ENCODE measurements at regions not wholly inside any gene's neighbourhood (a gene's known extent, or its start where the extent isn't known, plus 50 kb on each side); places are given as distances from the start of the nearest gene placed in this dataset.

DNA sequence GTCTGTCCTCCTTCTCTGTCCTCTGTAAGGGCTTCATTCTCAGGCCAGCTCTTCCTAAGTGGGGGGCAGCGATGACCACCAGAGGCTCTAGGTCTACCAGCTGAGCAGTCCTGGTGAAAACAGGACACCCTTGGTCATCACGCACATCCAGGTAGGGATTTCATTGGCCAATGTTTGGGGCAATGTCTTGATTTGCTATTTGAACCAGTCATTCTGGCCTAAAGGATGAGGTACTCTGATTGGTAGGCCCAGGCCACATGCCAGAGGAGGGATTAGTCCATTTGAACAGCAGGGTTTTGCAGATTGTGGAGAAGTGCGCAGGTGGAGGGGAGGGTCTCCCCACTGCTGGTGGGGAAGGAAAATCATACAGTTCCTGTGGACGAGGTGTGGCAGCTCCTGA, 57.3 kb downstream of the PLXNA1 start:
- H2AFZ ChIP-seq (ENCODE audit: low read depth, low read length), result no peak overlapping the region
- no peak overlapping the region for H3K27ac ChIP-seq (ENCODE audit: insufficient read depth, low read depth, low read length)
- no TSS peak for BruUV-seq (replicated peaks)
- H3K79me2 ChIP-seq (ENCODE audit: control insufficient read depth, insufficient read depth, low read length), result no peaks in the 10 kb centered on the region
- no peak for FAIRE-seq
- no peak for TF ChIP-seq POLR2AphosphoS5 (IDR thresholded peaks at IDR 0.05; ENCODE audit: insufficient read depth, low read depth, low read length)
- H3K9me3 ChIP-seq (replicated peaks; ENCODE audit: control insufficient read depth, insufficient read depth, low read length), result no peaks in the 10 kb centered on the region
- no peaks in the 10 kb centered on the region for H3K9me1 ChIP-seq (replicated peaks; ENCODE audit: control insufficient read depth, extremely low read depth, insufficient read depth, low read length)
- H3K4me1 ChIP-seq (ENCODE audit: control insufficient read depth, extremely low read depth, insufficient read depth, low read length), result no peaks in the 10 kb centered on the region
- no peaks in the 10 kb centered on the region for H3K36me3 ChIP-seq (ENCODE audit: control insufficient read depth in 2 of 2, extremely low read depth in 1 of 2, insufficient read depth in 2 of 2, low read length in 2 of 2)
- no peak overlapping the region for H3K4me3 ChIP-seq (replicated peaks in 1 of 3; ENCODE audit: insufficient read depth in 1 of 3, low read depth in 1 of 3, low read length in 3 of 3)
- no peak overlapping the region for H3K4me2 ChIP-seq (ENCODE audit: insufficient read depth, low read length)
- H3K27me3 ChIP-seq (ENCODE audit: control insufficient read depth in 2 of 2, insufficient read depth in 2 of 2, low read length in 2 of 2), result no peaks in the 10 kb centered on the region
- ChIA-PET CTCF (no interaction called here), POLR2A (no interaction called here)
- intact Hi-C loops (cut with micrococcal nuclease) (no loop called here), dilution Hi-C loops (cut with MboI; ENCODE audit: extremely low pct_ligation_motif_present, low sequenced_read_pairs) (no loop called here)
- no peak for DNase-seq (ENCODE audit: low read depth, low spot score)
- no peak overlapping the region for H3K9ac ChIP-seq (replicated peaks; ENCODE audit: extremely low read depth, insufficient read depth, low read length)
- no peaks in the 10 kb centered on the region for H4K20me1 ChIP-seq (replicated peaks; ENCODE audit: control insufficient read depth, extremely low read depth, insufficient read depth, low read length)

DNA sequence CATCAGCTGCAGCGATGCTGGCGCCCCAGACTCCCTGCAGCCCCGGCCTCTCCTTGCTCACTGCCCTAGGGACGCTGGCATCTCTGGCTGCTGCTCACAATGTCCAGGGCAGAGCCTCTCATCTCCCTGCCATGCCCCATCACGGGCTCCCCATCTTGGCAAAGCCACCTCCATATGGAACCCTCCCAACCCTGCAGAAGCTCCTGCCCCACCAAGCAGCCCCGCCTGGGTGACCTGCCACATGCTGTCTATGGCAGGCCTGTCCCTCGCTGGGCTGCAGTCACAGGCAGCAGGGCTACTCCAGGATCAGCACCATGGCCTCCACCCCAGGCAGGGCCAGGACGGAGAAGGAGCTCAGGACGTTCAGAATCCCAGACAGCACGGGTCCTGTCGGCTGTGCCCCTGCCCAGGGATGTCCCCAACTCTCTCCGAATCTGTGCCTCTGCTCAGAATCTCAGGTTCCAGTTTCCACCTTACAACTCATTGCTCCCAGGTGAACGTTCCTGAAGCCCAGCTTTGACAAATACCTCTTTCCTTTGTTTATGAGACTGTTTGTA, 58.4 kb downstream of the PLXNA1 start:
- H3K4me2 ChIP-seq (ENCODE audit: insufficient read depth, low read length), result no peak overlapping the region
- TF ChIP-seq FOS (IDR thresholded peaks at IDR 0.05; ENCODE audit: borderline replicate concordance, insufficient read depth, low read length) (no peak), JUN (IDR thresholded peaks at IDR 0.05; ENCODE audit: borderline replicate concordance, insufficient read depth, insufficient read length, low read depth) (no peak), MYC (IDR thresholded peaks at IDR 0.05; ENCODE audit: low read depth, low read length) (no peak), POLR2AphosphoS5 (IDR thresholded peaks at IDR 0.05; ENCODE audit: insufficient read depth, low read depth, low read length) (no peak), EZH2 (IDR thresholded peaks at IDR 0.05; ENCODE audit: borderline replicate concordance, low read depth, low read length, severe bottlenecking) (no peak), GATA2 (IDR thresholded peaks at IDR 0.05; ENCODE audit: insufficient read depth, insufficient read length, low read depth, low read length) (no peak), POLR2A (IDR thresholded peaks at IDR 0.05; ENCODE audit: low read depth, low read length) (no peak)
- TF ChIP-seq, protein P1, sequence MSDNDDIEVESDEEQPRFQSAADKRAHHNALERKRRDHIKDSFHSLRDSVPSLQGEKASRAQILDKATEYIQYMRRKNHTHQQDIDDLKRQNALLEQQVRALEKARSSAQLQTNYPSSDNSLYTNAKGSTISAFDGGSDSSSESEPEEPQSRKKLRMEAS (IDR thresholded peaks at IDR 0.05; ENCODE audit: insufficient read depth, insufficient read length), result no peak
- TF ChIP-seq, protein P2, sequence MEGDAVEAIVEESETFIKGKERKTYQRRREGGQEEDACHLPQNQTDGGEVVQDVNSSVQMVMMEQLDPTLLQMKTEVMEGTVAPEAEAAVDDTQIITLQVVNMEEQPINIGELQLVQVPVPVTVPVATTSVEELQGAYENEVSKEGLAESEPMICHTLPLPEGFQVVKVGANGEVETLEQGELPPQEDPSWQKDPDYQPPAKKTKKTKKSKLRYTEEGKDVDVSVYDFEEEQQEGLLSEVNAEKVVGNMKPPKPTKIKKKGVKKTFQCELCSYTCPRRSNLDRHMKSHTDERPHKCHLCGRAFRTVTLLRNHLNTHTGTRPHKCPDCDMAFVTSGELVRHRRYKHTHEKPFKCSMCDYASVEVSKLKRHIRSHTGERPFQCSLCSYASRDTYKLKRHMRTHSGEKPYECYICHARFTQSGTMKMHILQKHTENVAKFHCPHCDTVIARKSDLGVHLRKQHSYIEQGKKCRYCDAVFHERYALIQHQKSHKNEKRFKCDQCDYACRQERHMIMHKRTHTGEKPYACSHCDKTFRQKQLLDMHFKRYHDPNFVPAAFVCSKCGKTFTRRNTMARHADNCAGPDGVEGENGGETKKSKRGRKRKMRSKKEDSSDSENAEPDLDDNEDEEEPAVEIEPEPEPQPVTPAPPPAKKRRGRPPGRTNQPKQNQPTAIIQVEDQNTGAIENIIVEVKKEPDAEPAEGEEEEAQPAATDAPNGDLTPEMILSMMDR (IDR thresholded peaks at IDR 0.05; ENCODE audit: extremely low read depth in 1 of 2, insufficient read depth in 1 of 2, low read depth in 1 of 2, low read length in 2 of 2), result no peak
- no peaks in the 10 kb centered on the region for H3K27me3 ChIP-seq (ENCODE audit: control insufficient read depth in 2 of 2, insufficient read depth in 2 of 2, low read length in 2 of 2)
- no peak overlapping the region for H3K4me3 ChIP-seq (replicated peaks in 1 of 3; ENCODE audit: insufficient read depth in 1 of 3, low read depth in 1 of 3, low read length in 3 of 3)
- H3K36me3 ChIP-seq (ENCODE audit: control insufficient read depth in 2 of 2, extremely low read depth in 1 of 2, insufficient read depth in 2 of 2, low read length in 2 of 2), result no peaks in the 10 kb centered on the region
- BruUV-seq (replicated peaks), result no TSS peak
- H3K4me1 ChIP-seq (ENCODE audit: control insufficient read depth, extremely low read depth, insufficient read depth, low read length), result no peaks in the 10 kb centered on the region
- CTCF ChIA-PET, result no interaction called here
- DNase-seq (ENCODE audit: low read depth, low spot score) (no peak), FAIRE-seq (no peak)
- intact Hi-C loops (cut with micrococcal nuclease) (no loop called here), dilution Hi-C loops (cut with MboI; ENCODE audit: extremely low pct_ligation_motif_present, low sequenced_read_pairs) (no loop called here)
- H4K20me1 ChIP-seq (replicated peaks; ENCODE audit: control insufficient read depth, extremely low read depth, insufficient read depth, low read length), result no peaks in the 10 kb centered on the region
- H3K27ac ChIP-seq (ENCODE audit: insufficient read depth, low read depth, low read length), result no peak overlapping the region
- no peaks in the 10 kb centered on the region for H3K79me2 ChIP-seq (ENCODE audit: control insufficient read depth, insufficient read depth, low read length)
- no peak overlapping the region for H3K9ac ChIP-seq (replicated peaks; ENCODE audit: extremely low read depth, insufficient read depth, low read length)
- no peak overlapping the region for H2AFZ ChIP-seq (ENCODE audit: low read depth, low read length)
- no peaks in the 10 kb centered on the region for H3K9me3 ChIP-seq (replicated peaks; ENCODE audit: control insufficient read depth, insufficient read depth, low read length)
- H3K9me1 ChIP-seq (replicated peaks; ENCODE audit: control insufficient read depth, extremely low read depth, insufficient read depth, low read length), result no peaks in the 10 kb centered on the region
- POLR2A ChIA-PET, result no interaction called here
